ENCODE measurements at regions not wholly inside any gene's neighbourhood (a gene's known extent, or its start where the extent isn't known, plus 50 kb on each side); places are given as distances from the start of the nearest gene placed in this dataset.

DNA sequence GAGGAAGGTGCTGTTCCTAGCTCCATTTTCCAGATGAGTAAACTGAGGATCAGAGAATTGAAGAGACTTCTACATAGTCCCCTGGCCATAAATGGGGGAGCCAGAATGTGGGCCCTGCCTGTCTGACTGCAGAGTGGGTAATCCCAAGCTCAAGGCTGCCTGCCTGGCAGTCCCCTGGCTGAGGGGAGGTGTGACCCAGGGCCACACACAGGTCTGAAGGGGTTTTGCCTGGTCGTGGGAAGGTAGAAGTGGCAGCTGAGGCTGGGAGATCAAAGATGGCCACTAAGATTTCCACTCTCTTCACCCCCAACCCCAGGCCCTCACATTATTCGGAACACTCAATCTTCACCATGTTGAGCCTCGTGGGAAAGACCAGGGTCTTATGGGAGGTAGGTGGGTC, 176.3 kb downstream of the MACROH2A1 start:
- TF ChIP-seq, protein P1, sequence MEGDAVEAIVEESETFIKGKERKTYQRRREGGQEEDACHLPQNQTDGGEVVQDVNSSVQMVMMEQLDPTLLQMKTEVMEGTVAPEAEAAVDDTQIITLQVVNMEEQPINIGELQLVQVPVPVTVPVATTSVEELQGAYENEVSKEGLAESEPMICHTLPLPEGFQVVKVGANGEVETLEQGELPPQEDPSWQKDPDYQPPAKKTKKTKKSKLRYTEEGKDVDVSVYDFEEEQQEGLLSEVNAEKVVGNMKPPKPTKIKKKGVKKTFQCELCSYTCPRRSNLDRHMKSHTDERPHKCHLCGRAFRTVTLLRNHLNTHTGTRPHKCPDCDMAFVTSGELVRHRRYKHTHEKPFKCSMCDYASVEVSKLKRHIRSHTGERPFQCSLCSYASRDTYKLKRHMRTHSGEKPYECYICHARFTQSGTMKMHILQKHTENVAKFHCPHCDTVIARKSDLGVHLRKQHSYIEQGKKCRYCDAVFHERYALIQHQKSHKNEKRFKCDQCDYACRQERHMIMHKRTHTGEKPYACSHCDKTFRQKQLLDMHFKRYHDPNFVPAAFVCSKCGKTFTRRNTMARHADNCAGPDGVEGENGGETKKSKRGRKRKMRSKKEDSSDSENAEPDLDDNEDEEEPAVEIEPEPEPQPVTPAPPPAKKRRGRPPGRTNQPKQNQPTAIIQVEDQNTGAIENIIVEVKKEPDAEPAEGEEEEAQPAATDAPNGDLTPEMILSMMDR (IDR thresholded peaks at IDR 0.05; ENCODE audit: low read depth, low read length, poor library complexity, severe bottlenecking) = no peak
- TF ChIP-seq EZH2phosphoT487 (IDR thresholded peaks at IDR 0.05; ENCODE audit: borderline replicate concordance, low read length) = no peak
